ENCODE measurements at regions not wholly inside any gene's neighbourhood (a gene's known extent, or its start where the extent isn't known, plus 50 kb on each side); places are given as distances from the start of the nearest gene placed in this dataset.

GRCh38 chr3:181614878-181615277 is 96.8 kb upstream of the SOX2 start:
- Histone ChIP-seq H3K36me3 (ENCODE audit: control insufficient read depth, low read length) (no peaks in the 10 kb centered on the region), H3K4me1 (ENCODE audit: control insufficient read depth, low read length) (peaks cover 9% of the 10 kb centered on the region; the same call in 1 of the 2 replicates), H3K27me3 (ENCODE audit: control insufficient read depth, low read length) (no peaks in the 10 kb centered on the region), H4K20me1 (ENCODE audit: control insufficient read depth, insufficient read depth, low read depth, low read length) (no peaks in the 10 kb centered on the region), H3F3A (ENCODE audit: control insufficient read depth, insufficient read depth) (no peaks in the 10 kb centered on the region), H3K4me3 (ENCODE audit: low read length) (no peak overlapping the region), H3K9me2 (replicated peaks; ENCODE audit: control insufficient read depth, low read length) (no peaks in the 10 kb centered on the region), H3K4me2 (ENCODE audit: low read length) (no peak overlapping the region), H3K9me3 (ENCODE audit: control insufficient read depth, insufficient read depth, low read length) (no peaks in the 10 kb centered on the region), H3K27ac (ENCODE audit: low read depth, low read length) (no peak overlapping the region), H3K79me2 (ENCODE audit: control insufficient read depth, low read length) (no peaks in the 10 kb centered on the region)
- no peak for TF ChIP-seq CTCF (IDR thresholded peaks at IDR 0.05; ENCODE audit: low read depth, low read length, poor library complexity, severe bottlenecking)
- TF ChIP-seq EZH2phosphoT487 (IDR thresholded peaks at IDR 0.05; ENCODE audit: borderline replicate concordance, low read length) = no peak

- H4K20me1 ChIP-seq (ENCODE audit: control insufficient read depth, insufficient read depth, low read depth, low read length) = no peaks in the 10 kb centered on the region
- no peaks in the 10 kb centered on the region for H3F3A ChIP-seq (ENCODE audit: control insufficient read depth, insufficient read depth)
- no peaks in the 10 kb centered on the region for H3K9me2 ChIP-seq (replicated peaks; ENCODE audit: control insufficient read depth, low read length)
- no peaks in the 10 kb centered on the region for H3K27me3 ChIP-seq (ENCODE audit: control insufficient read depth, low read length)
- H3K36me3 ChIP-seq (ENCODE audit: control insufficient read depth, low read length) = no peaks in the 10 kb centered on the region
- H3K4me1 ChIP-seq (ENCODE audit: control insufficient read depth, low read length) = peaks cover 15% of the 10 kb centered on the region
- no peaks in the 10 kb centered on the region for H3K79me2 ChIP-seq (ENCODE audit: control insufficient read depth, low read length)
- no peak overlapping the region for H3K4me3 ChIP-seq (ENCODE audit: low read length)
- H3K9me3 ChIP-seq (ENCODE audit: control insufficient read depth, insufficient read depth, low read length) = no peaks in the 10 kb centered on the region
- no peak overlapping the region for H3K27ac ChIP-seq (ENCODE audit: low read depth, low read length)
- TF ChIP-seq CTCF (IDR thresholded peaks at IDR 0.05; ENCODE audit: low read depth, low read length, poor library complexity, severe bottlenecking) = no peak
- no peak for TF ChIP-seq EZH2phosphoT487 (IDR thresholded peaks at IDR 0.05; ENCODE audit: borderline replicate concordance, low read length)
- H3K4me2 ChIP-seq (ENCODE audit: low read length) = no peak overlapping the region
Observed at GRCh38 chr3:181613813-181614212, 97.9 kb upstream of the SOX2 start.

- H3K27ac ChIP-seq (ENCODE audit: low read depth, low read length) = no peak overlapping the region
- no peak overlapping the region for H3K4me2 ChIP-seq (ENCODE audit: low read length)
- no peaks in the 10 kb centered on the region for H3K27me3 ChIP-seq (ENCODE audit: control insufficient read depth, low read length)
- H3K36me3 ChIP-seq (ENCODE audit: control insufficient read depth, low read length) = no peaks in the 10 kb centered on the region
- TF ChIP-seq EZH2phosphoT487 (IDR thresholded peaks at IDR 0.05; ENCODE audit: borderline replicate concordance, low read length) = no peak
- H3K9me3 ChIP-seq (ENCODE audit: control insufficient read depth, insufficient read depth, low read length) = no peaks in the 10 kb centered on the region
- no peaks in the 10 kb centered on the region for H3F3A ChIP-seq (ENCODE audit: control insufficient read depth, insufficient read depth)
- H3K9me2 ChIP-seq (replicated peaks; ENCODE audit: control insufficient read depth, low read length) = no peaks in the 10 kb centered on the region
- no peaks in the 10 kb centered on the region for H4K20me1 ChIP-seq (ENCODE audit: control insufficient read depth, insufficient read depth, low read depth, low read length)
- no peaks in the 10 kb centered on the region for H3K79me2 ChIP-seq (ENCODE audit: control insufficient read depth, low read length)
- H3K4me3 ChIP-seq (ENCODE audit: low read length) = no peak overlapping the region
- H3K4me1 ChIP-seq (ENCODE audit: control insufficient read depth, low read length) = peaks cover 18% of the 10 kb centered on the region
Observed at GRCh38 chr3:181613191-181613590, 98.5 kb upstream of the SOX2 start.

GRCh38 chr3:181610973-181611265 is 100.8 kb upstream of the SOX2 start:
- Histone ChIP-seq H3K27me3 (ENCODE audit: control insufficient read depth, low read length) (no peaks in the 10 kb centered on the region), H3K79me2 (ENCODE audit: control insufficient read depth, low read length) (no peaks in the 10 kb centered on the region), H3K4me1 (ENCODE audit: control insufficient read depth, low read length) (peaks cover 18% of the 10 kb centered on the region), H3K9me2 (replicated peaks; ENCODE audit: control insufficient read depth, low read length) (no peaks in the 10 kb centered on the region), H3F3A (ENCODE audit: control insufficient read depth, insufficient read depth) (no peaks in the 10 kb centered on the region), H4K20me1 (ENCODE audit: control insufficient read depth, insufficient read depth, low read depth, low read length) (no peaks in the 10 kb centered on the region), H3K27ac (ENCODE audit: low read depth, low read length) (no peak overlapping the region), H3K36me3 (ENCODE audit: control insufficient read depth, low read length) (no peaks in the 10 kb centered on the region), H3K4me3 (ENCODE audit: low read length) (no peak overlapping the region), H3K4me2 (ENCODE audit: low read length) (no peak overlapping the region), H3K9me3 (ENCODE audit: control insufficient read depth, insufficient read depth, low read length) (no peaks in the 10 kb centered on the region)
- TF ChIP-seq CTCF (IDR thresholded peaks at IDR 0.05; ENCODE audit: low read depth, low read length, poor library complexity, severe bottlenecking) (no peak), EZH2phosphoT487 (IDR thresholded peaks at IDR 0.05; ENCODE audit: borderline replicate concordance, low read length) (no peak)
